ENCODE measurements at regions not wholly inside any gene's neighbourhood (a gene's known extent, or its start where the extent isn't known, plus 50 kb on each side); places are given as distances from the start of the nearest gene placed in this dataset.

DNA sequence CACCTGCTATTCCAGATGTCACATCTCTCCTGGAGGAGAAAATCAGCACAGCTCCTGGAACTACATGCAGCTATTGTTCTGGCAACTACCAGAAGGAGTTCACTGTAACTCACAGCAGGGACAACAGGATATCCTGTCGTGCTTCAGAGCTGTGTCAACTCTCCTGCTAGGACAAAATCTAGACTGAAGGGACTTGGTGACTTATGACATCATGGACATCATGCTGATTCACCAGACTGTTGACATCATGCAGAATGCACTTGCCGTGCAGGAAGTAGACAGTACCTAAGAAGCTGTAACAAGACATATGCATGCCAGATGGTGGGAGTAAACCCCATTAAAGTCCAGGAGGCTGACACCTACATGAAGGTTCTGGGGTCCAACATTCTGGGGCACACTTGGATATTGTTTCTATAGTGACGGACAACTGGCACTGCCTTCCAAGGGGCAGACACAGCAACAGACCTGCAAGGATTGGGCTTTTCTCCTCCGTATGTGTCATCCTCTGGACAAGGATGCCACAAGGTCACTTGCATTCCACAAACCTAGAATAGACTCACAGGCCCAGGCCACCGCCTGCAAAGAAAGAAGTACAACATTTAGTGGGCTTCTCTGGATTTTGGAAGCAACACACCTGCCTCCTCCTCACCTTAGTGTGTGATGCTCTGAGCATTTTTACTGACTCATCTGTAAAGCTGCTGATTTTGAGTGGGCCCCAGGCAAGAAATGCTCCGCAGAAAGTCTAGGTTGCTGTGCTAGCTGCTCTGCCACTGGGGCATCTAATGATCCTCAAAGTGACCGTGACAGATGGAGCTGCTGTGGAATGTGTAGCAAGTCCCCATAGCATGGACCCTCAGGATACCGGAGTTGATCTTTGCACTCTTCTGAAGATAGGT is 249.2 kb downstream of the MATN1 start:
- no CpG with 5 or more reads among the region's 8 CpGs for WGBS (ENCODE audit: insufficient coverage, insufficient read length)
- H3K4me1 ChIP-seq (ENCODE audit: control insufficient read depth, insufficient read depth, low read length), result no peaks in the 10 kb centered on the region
- no peak for DNase-seq (ENCODE audit: low read depth, low spot score)
- H3K27ac ChIP-seq (ENCODE audit: low read length), result no peak overlapping the region
- no peak overlapping the region for H3K4me3 ChIP-seq (ENCODE audit: low read length)
- no peaks in the 10 kb centered on the region for H3K27me3 ChIP-seq (ENCODE audit: control insufficient read depth, insufficient read depth, low read length)
- H3K9me3 ChIP-seq (ENCODE audit: control insufficient read depth, insufficient read depth, low read length), result no peaks in the 10 kb centered on the region
- no peaks in the 10 kb centered on the region for H3K36me3 ChIP-seq (ENCODE audit: control insufficient read depth, insufficient read depth, low read length)

DNA sequence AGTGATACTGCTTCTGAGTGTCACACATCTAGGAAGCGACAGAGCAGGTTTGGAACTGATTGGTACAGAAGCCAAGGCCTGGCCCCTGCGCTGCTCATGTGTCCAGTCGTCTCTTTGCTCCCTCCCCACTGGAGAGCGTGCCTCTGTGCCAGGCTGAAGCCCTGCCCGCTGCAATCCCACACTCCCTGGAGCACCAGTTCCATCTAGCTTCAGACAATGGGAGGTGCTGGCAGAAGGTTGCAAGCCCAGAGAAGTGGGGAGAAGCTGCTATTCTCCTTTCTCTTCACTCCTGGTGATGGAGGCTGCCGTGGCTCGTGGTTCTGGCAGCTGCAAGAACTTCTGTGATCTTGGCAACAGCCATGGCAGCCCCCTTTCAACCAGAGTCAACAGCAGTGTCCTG is 250.9 kb downstream of the MATN1 start:
- H3K9me3 ChIP-seq (ENCODE audit: control insufficient read depth, insufficient read depth, low read length), result no peaks in the 10 kb centered on the region
- H3K27me3 ChIP-seq (ENCODE audit: control insufficient read depth, insufficient read depth, low read length), result no peaks in the 10 kb centered on the region
- H3K36me3 ChIP-seq (ENCODE audit: control insufficient read depth, insufficient read depth, low read length), result no peaks in the 10 kb centered on the region
- H3K4me3 ChIP-seq (ENCODE audit: low read length), result no peak overlapping the region
- no peak overlapping the region for H3K27ac ChIP-seq (ENCODE audit: low read length)
- DNase-seq (ENCODE audit: low read depth, low spot score), result no peak
- WGBS (ENCODE audit: insufficient coverage, insufficient read length), result no CpG with 5 or more reads among the region's 7 CpGs
- H3K4me1 ChIP-seq (ENCODE audit: control insufficient read depth, insufficient read depth, low read length), result no peaks in the 10 kb centered on the region

DNA sequence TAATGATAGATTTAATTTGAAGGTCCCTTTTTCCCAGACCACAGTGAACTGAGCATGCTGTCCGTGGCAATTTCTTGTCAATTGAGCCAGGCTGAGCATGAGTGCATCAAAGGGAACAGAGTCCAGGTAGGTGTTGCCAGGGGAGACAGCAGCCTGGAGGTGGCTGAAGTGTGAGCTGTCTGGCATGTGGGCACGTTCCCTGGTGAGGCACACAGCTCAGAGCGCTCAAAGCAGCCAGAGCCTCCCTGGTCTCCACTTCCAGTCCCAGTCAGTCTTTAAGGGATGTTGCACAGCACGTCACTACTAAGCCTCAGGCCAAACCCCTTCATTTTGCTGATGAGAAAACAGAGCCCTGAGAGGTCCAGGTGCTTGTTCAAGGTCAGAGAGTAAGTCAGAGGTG is 251.4 kb downstream of the MATN1 start:
- DNase-seq (ENCODE audit: low read depth, low spot score), result no peak
- H3K27me3 ChIP-seq (ENCODE audit: control insufficient read depth, insufficient read depth, low read length), result no peaks in the 10 kb centered on the region
- H3K4me3 ChIP-seq (ENCODE audit: low read length), result no peak overlapping the region
- WGBS (ENCODE audit: insufficient coverage, insufficient read length), result no CpG with 5 or more reads among the region's 4 CpGs
- no peaks in the 10 kb centered on the region for H3K9me3 ChIP-seq (ENCODE audit: control insufficient read depth, insufficient read depth, low read length)
- no peaks in the 10 kb centered on the region for H3K36me3 ChIP-seq (ENCODE audit: control insufficient read depth, insufficient read depth, low read length)
- no peaks in the 10 kb centered on the region for H3K4me1 ChIP-seq (ENCODE audit: control insufficient read depth, insufficient read depth, low read length)
- no peak overlapping the region for H3K27ac ChIP-seq (ENCODE audit: low read length)

DNA sequence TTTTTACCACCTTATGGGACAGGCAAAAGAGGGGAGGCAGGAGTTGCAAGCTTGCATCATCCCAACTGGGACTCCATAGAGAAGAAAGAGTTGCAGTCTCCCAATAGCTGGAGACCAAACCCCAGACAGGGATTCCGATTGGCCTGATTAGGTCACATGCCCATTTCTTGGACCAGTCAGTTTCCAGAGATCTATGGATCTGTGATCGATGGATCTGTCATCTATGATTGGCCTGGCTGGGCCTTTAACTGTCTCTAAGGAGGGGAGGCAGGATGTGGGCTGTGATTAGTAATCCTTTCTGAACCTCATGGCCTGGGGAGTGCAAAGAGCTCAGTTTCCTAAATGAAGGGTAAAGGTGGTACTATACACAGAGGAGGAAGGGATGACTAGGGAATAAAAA is 252.1 kb downstream of the MATN1 start:
- Histone ChIP-seq H3K27me3 (ENCODE audit: control insufficient read depth, insufficient read depth, low read length) (no peaks in the 10 kb centered on the region), H3K36me3 (ENCODE audit: control insufficient read depth, insufficient read depth, low read length) (no peaks in the 10 kb centered on the region), H3K27ac (ENCODE audit: low read length) (no peak overlapping the region), H3K9me3 (ENCODE audit: control insufficient read depth, insufficient read depth, low read length) (no peaks in the 10 kb centered on the region), H3K4me3 (ENCODE audit: low read length) (no peak overlapping the region), H3K4me1 (ENCODE audit: control insufficient read depth, insufficient read depth, low read length) (no peaks in the 10 kb centered on the region)
- DNase-seq (ENCODE audit: low read depth, low spot score), result no peak
- WGBS (ENCODE audit: insufficient coverage, insufficient read length), result no CpG with 5 or more reads among the region's 2 CpGs

DNA sequence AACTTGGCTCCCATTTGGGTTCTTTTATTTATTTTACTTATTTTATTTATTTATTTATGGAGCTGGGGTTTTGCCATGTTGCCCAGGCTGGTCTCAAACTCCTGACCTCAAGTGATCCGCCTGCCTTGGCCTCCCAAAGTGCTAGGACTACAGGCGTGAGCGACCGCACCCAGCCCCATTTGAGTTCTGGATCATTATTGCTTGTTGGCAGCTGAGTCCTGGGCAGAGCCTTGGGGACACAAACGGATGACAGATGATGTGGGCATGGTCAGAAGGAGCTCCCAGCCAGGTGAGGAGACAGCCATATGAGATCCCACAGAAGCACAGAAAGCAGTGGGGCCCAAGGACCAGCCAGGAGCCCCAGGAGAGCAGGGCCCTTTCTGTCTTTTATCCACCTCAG is 254.0 kb downstream of the MATN1 start:
- no CpG with 5 or more reads among the region's 5 CpGs for WGBS (ENCODE audit: insufficient coverage, insufficient read length)

DNA sequence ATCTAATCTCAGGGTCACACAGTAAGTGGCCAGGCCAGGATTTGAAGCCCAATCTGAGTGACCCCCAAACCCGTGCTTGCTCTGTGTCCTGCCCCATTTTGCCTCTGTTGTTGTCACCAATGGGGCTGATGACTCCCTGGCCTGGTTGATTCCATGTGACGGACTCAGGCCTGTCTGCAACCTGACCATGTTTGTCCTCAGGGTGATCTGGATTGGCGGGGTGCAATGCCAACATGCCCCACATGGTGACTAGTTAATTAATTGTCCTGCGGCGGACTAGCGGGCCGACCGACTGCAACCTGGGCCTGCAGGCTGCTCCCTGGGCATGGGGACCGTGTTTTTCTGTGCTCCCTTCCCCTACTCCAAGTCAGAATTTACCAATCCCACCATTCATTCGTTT is 256.3 kb downstream of the MATN1 start:
- no peaks in the 10 kb centered on the region for H3K36me3 ChIP-seq (ENCODE audit: control insufficient read depth, insufficient read depth, low read length)
- no CpG with 5 or more reads among the region's 10 CpGs for WGBS (ENCODE audit: insufficient coverage, insufficient read length)
- no peaks in the 10 kb centered on the region for H3K4me1 ChIP-seq (ENCODE audit: control insufficient read depth, insufficient read depth, low read length)
- no peaks in the 10 kb centered on the region for H3K9me3 ChIP-seq (ENCODE audit: control insufficient read depth, insufficient read depth, low read length)
- no peaks in the 10 kb centered on the region for H3K27me3 ChIP-seq (ENCODE audit: control insufficient read depth, insufficient read depth, low read length)
- DNase-seq (ENCODE audit: low read depth, low spot score), result no peak
- H3K27ac ChIP-seq (ENCODE audit: low read length), result no peak overlapping the region
- H3K4me3 ChIP-seq (ENCODE audit: low read length), result no peak overlapping the region

More for the DNA sequence above, 254.0 kb downstream of the MATN1 start:
- Histone ChIP-seq H3K4me3 (ENCODE audit: low read length) (no peak overlapping the region), H3K4me1 (ENCODE audit: control insufficient read depth, insufficient read depth, low read length) (no peaks in the 10 kb centered on the region), H3K9me3 (ENCODE audit: control insufficient read depth, insufficient read depth, low read length) (no peaks in the 10 kb centered on the region), H3K36me3 (ENCODE audit: control insufficient read depth, insufficient read depth, low read length) (no peaks in the 10 kb centered on the region), H3K27ac (ENCODE audit: low read length) (no peak overlapping the region), H3K27me3 (ENCODE audit: control insufficient read depth, insufficient read depth, low read length) (no peaks in the 10 kb centered on the region)
- no peak for DNase-seq (ENCODE audit: low read depth, low spot score)

DNA sequence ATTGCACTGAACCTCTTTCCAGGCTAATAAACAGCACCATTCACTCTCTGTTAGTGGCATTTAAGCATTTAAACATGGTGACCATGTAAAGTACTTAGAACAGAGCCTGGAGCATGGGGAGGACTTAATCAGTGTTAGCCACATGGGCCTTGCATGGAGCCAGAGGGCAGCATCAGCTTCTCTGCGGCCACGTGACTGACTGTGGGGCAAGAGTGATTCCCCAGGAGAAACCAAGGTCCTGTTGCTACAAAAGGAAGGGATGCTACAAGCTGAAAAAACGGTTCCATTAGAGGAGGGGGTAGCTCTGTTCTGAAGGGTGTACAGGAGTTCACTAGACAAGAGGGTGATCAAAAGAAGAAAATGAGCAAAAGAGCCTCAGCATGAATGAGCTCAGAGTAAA is 256.8 kb downstream of the MATN1 start:
- H3K36me3 ChIP-seq (ENCODE audit: control insufficient read depth, insufficient read depth, low read length), result no peaks in the 10 kb centered on the region
- no peak overlapping the region for H3K27ac ChIP-seq (ENCODE audit: low read length)
- no CpG with 5 or more reads among the region's 3 CpGs for WGBS (ENCODE audit: insufficient coverage, insufficient read length)
- H3K9me3 ChIP-seq (ENCODE audit: control insufficient read depth, insufficient read depth, low read length), result no peaks in the 10 kb centered on the region
- H3K4me1 ChIP-seq (ENCODE audit: control insufficient read depth, insufficient read depth, low read length), result no peaks in the 10 kb centered on the region
- no peaks in the 10 kb centered on the region for H3K27me3 ChIP-seq (ENCODE audit: control insufficient read depth, insufficient read depth, low read length)
- H3K4me3 ChIP-seq (ENCODE audit: low read length), result no peak overlapping the region
- DNase-seq (ENCODE audit: low read depth, low spot score), result no peak

DNA sequence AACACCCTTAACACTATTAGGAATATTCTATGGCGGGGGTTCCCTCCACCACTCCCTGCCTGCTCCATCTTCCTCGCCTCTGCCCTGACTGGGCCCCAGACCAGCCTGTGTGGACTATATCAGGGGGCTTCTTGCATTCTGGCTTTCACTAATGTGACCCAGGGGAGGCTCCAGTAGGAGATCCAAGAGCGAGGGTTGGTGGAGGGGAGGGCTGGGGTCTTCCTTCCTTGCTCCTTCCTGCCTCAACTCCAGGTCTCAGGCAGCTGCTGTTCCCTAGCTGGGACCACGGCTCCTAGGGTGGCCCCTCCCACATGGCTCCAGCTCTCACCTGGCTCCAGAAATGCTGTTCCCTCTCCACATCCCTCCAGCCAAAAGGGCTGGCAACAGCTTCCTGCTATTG is 257.4 kb downstream of the MATN1 start:
- Histone ChIP-seq H3K4me3 (ENCODE audit: low read length) (no peak overlapping the region), H3K27me3 (ENCODE audit: control insufficient read depth, insufficient read depth, low read length) (no peaks in the 10 kb centered on the region), H3K36me3 (ENCODE audit: control insufficient read depth, insufficient read depth, low read length) (no peaks in the 10 kb centered on the region), H3K27ac (ENCODE audit: low read length) (no peak overlapping the region), H3K4me1 (ENCODE audit: control insufficient read depth, insufficient read depth, low read length) (no peaks in the 10 kb centered on the region), H3K9me3 (ENCODE audit: control insufficient read depth, insufficient read depth, low read length) (no peaks in the 10 kb centered on the region)
- no peak for DNase-seq (ENCODE audit: low read depth, low spot score)
- WGBS (ENCODE audit: insufficient coverage, insufficient read length), result no CpG with 5 or more reads among the region's 4 CpGs

DNA sequence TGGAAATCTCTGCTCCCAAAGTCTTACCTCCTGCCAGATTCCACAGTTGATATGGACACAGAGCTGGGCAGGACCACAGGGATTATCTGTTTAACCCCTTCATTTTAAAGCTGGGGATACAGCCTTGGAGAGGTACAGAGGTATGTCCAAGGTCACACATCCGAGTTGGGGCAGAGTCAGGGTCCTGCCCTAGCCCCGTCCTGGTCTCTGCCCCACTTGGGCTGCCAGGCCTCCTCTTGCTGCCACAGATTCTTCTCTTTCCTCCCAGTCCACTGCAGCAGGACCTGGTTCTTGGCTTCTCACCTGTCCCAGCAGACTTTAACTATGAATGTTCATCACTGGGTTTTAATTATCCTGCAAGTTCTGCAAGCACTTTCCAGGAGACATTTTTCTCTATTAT is 258.3 kb downstream of the MATN1 start:
- Histone ChIP-seq H3K4me1 (ENCODE audit: control insufficient read depth, insufficient read depth, low read length) (no peaks in the 10 kb centered on the region), H3K27ac (ENCODE audit: low read length) (no peak overlapping the region), H3K9me3 (ENCODE audit: control insufficient read depth, insufficient read depth, low read length) (no peaks in the 10 kb centered on the region), H3K36me3 (ENCODE audit: control insufficient read depth, insufficient read depth, low read length) (no peaks in the 10 kb centered on the region), H3K27me3 (ENCODE audit: control insufficient read depth, insufficient read depth, low read length) (no peaks in the 10 kb centered on the region), H3K4me3 (ENCODE audit: low read length) (no peak overlapping the region)
- no peak for DNase-seq (ENCODE audit: low read depth, low spot score)
- no CpG with 5 or more reads among the region's 2 CpGs for whole genome bisulfite sequencing (ENCODE audit: insufficient coverage, insufficient read length)

DNA sequence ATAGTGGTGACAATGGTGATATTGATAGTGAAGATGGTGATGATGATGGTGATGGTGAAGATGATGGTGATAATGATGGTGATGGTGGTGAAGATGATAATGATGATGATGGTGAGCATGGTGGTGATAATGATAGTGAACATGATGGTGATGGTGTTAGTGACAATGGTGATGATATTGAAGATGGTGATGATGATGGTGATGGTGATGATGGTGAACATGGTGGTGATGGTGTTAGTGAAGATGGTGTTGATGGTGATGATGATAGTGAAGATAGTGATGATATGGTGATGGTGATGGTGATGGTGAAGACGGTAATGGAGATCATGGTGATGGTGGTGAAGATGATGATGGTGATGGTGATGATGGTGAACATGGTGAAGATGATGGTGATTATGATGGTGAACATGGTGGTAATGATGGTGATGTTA is 259.2 kb downstream of the MATN1 start:
- Histone ChIP-seq H3K4me3 (ENCODE audit: low read length) (no peak overlapping the region), H3K36me3 (ENCODE audit: control insufficient read depth, insufficient read depth, low read length) (no peaks in the 10 kb centered on the region), H3K27ac (ENCODE audit: low read length) (no peak overlapping the region), H3K9me3 (ENCODE audit: control insufficient read depth, insufficient read depth, low read length) (no peaks in the 10 kb centered on the region), H3K4me1 (ENCODE audit: control insufficient read depth, insufficient read depth, low read length) (no peaks in the 10 kb centered on the region), H3K27me3 (ENCODE audit: control insufficient read depth, insufficient read depth, low read length) (no peaks in the 10 kb centered on the region)
- 100% methylated on average over 1 of the region's 1 CpG for WGBS (ENCODE audit: insufficient coverage, insufficient read length)
- no peak for DNase-seq (ENCODE audit: low read depth, low spot score)

DNA sequence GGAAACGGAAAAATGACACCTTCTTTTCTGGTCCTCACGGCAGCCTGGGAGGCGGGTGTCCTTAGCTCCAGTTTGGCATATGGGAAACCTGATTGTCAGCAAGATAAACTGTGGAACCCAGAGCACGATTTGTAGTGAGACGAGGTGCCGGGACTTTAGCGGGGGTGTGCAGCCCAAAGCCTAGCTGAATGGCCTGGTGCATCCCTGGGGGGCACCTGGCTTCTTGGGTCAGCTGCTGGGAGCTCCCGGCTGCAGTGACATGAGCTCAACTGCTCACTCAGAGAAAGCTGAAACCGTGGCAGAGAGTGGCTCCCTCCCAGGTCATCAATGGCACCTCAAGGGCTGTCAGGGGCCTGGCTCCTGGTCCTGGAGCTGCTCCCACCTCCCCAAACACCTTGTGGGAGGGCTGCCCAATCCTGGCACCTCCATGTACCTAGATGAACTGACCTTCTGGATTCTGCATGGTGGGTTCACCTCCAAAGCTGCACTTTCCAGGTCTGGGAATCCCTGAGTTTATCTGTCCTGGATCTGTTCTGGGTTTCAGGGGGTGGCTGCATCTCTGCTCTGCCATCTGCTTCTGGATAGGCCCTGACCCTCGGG is 260.5 kb downstream of the MATN1 start:
- no CpG with 5 or more reads among the region's 10 CpGs for WGBS (ENCODE audit: insufficient coverage, insufficient read length)
- Histone ChIP-seq H3K36me3 (ENCODE audit: control insufficient read depth, insufficient read depth, low read length) (no peaks in the 10 kb centered on the region), H3K27me3 (ENCODE audit: control insufficient read depth, insufficient read depth, low read length) (no peaks in the 10 kb centered on the region), H3K27ac (ENCODE audit: low read length) (no peak overlapping the region), H3K4me1 (ENCODE audit: control insufficient read depth, insufficient read depth, low read length) (no peaks in the 10 kb centered on the region), H3K9me3 (ENCODE audit: control insufficient read depth, insufficient read depth, low read length) (no peaks in the 10 kb centered on the region), H3K4me3 (ENCODE audit: low read length) (no peak overlapping the region)
- DNase-seq (ENCODE audit: low read depth, low spot score), result no peak
